CD14-positive monocyte (primary cell): ENCODE measurements at regions not wholly inside any gene's neighbourhood (a gene's known extent, or its start where the extent isn't known, plus 50 kb on each side); places are given as distances from the start of the nearest gene placed in this dataset.

Experiments used
- DNase-seq, 3 donors: peaks; one replicate each; pipeline ENCODE4 v3.0.0-alpha.2; 2011 to 2022
- H2AFZ ChIP-seq: 2 replicates; pipeline ENCODE4 v1.6.0; 2012; ENCODE audit warnings: mild to moderate bottlenecking, low read depth, low read length, inconsistent platforms; ENCODE audit not compliant: insufficient read depth, poor library complexity, severe bottlenecking
- H3K27ac ChIP-seq, 2 donors: 1 replicate in 1 of 2; 2 replicates in 1 of 2; pipeline ENCODE4 v1.5.1; 2012 to 2013; ENCODE audit warnings: low read length in 2 of 2, control low read depth in 1 of 2, inconsistent platforms in 1 of 2, low read depth in 1 of 2, mild to moderate bottlenecking in 1 of 2
- H3K27me3 ChIP-seq, 2 donors: one replicate each; pipeline versions ENCODE4 v1.6.0 to v1.6.1; 2011 to 2013; ENCODE audit warnings: low read length in 2 of 2; ENCODE audit not compliant: control insufficient read depth in 2 of 2, insufficient read depth in 2 of 2
- H3K36me3 ChIP-seq, 2 donors: replicated peaks in 1 of 2; 1 replicate in 1 of 2; 2 replicates in 1 of 2; pipeline versions ENCODE4 v1.5.1 to v1.6.1; 2012 to 2013; ENCODE audit warnings: low read length in 2 of 2, control low read depth in 1 of 2, inconsistent platforms in 1 of 2, mild to moderate bottlenecking in 1 of 2; ENCODE audit not compliant: insufficient read depth in 2 of 2, control insufficient read depth in 1 of 2
- H3K4me1 ChIP-seq, 2 donors: 1 replicate in 1 of 2; 2 replicates in 1 of 2; pipeline versions ENCODE4 v1.5.1 to v1.6.1; 2012 to 2013; ENCODE audit warnings: low read length in 2 of 2, control low read depth in 1 of 2, inconsistent platforms in 1 of 2, mild to moderate bottlenecking in 1 of 2, moderate library complexity in 1 of 2; ENCODE audit not compliant: insufficient read depth in 2 of 2, control insufficient read depth in 1 of 2
- H3K4me2 ChIP-seq: replicated peaks from 2 replicates; pipeline ENCODE3; 2012; ENCODE audit warnings: low read length, moderate library complexity, mild to moderate bottlenecking; ENCODE audit not compliant: poor library complexity, severe bottlenecking; ENCODE audit errors: extremely low read depth
- H3K4me3 ChIP-seq, 3 experiments: fragments of 200-600 bp in 1 of 3; sonication (generic) in 1 of 3; replicated peaks in 1 of 3; 1 replicate in 2 of 3; 2 replicates in 1 of 3; pipeline ENCODE4 v1.5.1; 2011 to 2013; ENCODE audit warnings: low read length in 3 of 3, mild to moderate bottlenecking in 3 of 3, control low read depth in 2 of 3, low read depth in 2 of 3, inconsistent platforms in 1 of 3, moderate library complexity in 1 of 3
- H3K79me2 ChIP-seq: 2 replicates; pipeline ENCODE4 v1.6.0; 2012; ENCODE audit warnings: mild to moderate bottlenecking, control low read depth, inconsistent platforms, low read length, moderate library complexity; ENCODE audit not compliant: insufficient read depth
- H3K9ac ChIP-seq: 2 replicates; pipeline ENCODE4 v1.6.0; 2017; ENCODE audit warnings: low read length, mild to moderate bottlenecking; ENCODE audit not compliant: insufficient read depth, poor library complexity, severe bottlenecking
- H3K9me3 ChIP-seq, 2 donors: replicated peaks in 1 of 2; 1 replicate in 1 of 2; 2 replicates in 1 of 2; pipeline versions ENCODE4 v1.5.1 to v1.6.1; 2012 to 2013; ENCODE audit warnings: low read length in 2 of 2, control low read depth in 1 of 2; ENCODE audit not compliant: control insufficient read depth in 1 of 2, insufficient read depth in 1 of 2
- H4K20me1 ChIP-seq: 2 replicates; pipeline ENCODE4 v1.6.0; 2012; ENCODE audit warnings: mild to moderate bottlenecking, low read length, control low read depth, moderate library complexity; ENCODE audit not compliant: insufficient read depth
- H3K27ac Mint-ChIP-seq, 7 donors: one replicate each; pipeline ENCODE4 v1.8.0; 2020; ENCODE audit warnings: mild to moderate bottlenecking in 7 of 7, mixed read lengths in 7 of 7, moderate library complexity in 6 of 7, inconsistent platforms in 2 of 7
- H3K27me3 Mint-ChIP-seq, 3 donors: one replicate each; pipeline ENCODE4 v1.8.0; 2021 to 2022; ENCODE audit warnings: low read depth in 3 of 3, mild to moderate bottlenecking in 3 of 3, mixed read lengths in 3 of 3, moderate library complexity in 3 of 3, inconsistent platforms in 1 of 3
- H3K36me3 Mint-ChIP-seq, 2 donors: one replicate each; pipeline ENCODE4 v1.8.0; 2020; ENCODE audit warnings: mixed read lengths in 2 of 2, inconsistent platforms in 1 of 2, mild to moderate bottlenecking in 1 of 2
- H3K4me1 Mint-ChIP-seq: one replicate; pipeline ENCODE4 v1.8.0; 2020; ENCODE audit warnings: mild to moderate bottlenecking, mixed read lengths
- H3K4me3 Mint-ChIP-seq, 2 donors: one replicate each; pipeline ENCODE4 v1.8.0; 2020; ENCODE audit warnings: mild to moderate bottlenecking in 2 of 2, mixed read lengths in 2 of 2, moderate library complexity in 1 of 2
- H3K9me3 Mint-ChIP-seq, 7 donors: one replicate each; pipeline ENCODE4 v1.8.0; 2020 to 2022; ENCODE audit warnings: mixed read lengths in 7 of 7, mild to moderate bottlenecking in 6 of 7, moderate library complexity in 6 of 7, inconsistent platforms in 2 of 7
- WGBS: methylation state at CpG from one replicate; pipeline ENCODE4 v1.1.5; 2013; ENCODE audit warnings: missing lambda C conversion rate; ENCODE audit not compliant: insufficient coverage; 5-methylcytosine and 5-hydroxymethylcytosine counted together
- intact Hi-C, 2 donors: fragments of 100-400 bp; cut with micrococcal nuclease; formaldehyde crosslinking; loops; one replicate each; pipeline versions ENCODE4 v1.15.0 to v1.15.1; 2023
- TF ChIP-seq, protein P1 (sequence below): fragments of 200-600 bp; IDR thresholded peaks from one replicate; pipeline ENCODE4 v1.8.0; 2022; ENCODE audit warnings: antibody characterized with exemption, mild to moderate bottlenecking

DNA sequence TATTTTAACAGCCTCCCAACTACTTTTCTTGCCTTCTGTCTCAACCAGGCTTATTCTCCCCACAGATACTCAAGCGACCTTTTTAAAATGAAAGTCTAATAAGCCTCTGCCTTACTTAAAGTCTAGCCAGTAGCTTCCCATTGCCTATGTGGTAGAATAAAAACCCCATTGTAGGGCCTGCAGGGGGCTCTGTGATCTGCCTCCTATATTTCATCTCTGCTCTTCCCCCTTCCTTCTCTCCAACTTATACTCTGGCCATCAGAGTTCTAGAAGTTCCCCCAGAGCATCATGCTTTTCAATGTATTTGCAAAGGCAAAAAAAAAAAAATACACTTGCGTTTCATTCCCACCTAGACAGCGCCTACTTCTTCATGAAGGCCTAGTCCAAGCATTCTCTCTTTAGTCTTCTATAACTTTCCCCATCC, 167.7 kb upstream of the ADO start:
- peak overlapping the region; percentile 70 for H3K4me2 ChIP-seq
- peak in 2 of 3 donors; percentile 17 to 32 for DNase-seq
- peaks cover 0 to 6% (median 0%) of the 10 kb centered on the region in 3 donors for H3K27me3 Mint-ChIP-seq
- H2AFZ ChIP-seq: peak overlapping the region; percentile 15
- H3K4me1 ChIP-seq: peaks cover 88 to 90% of the 10 kb centered on the region in 2 donors
- peaks cover 0 to 4% of the 10 kb centered on the region in 2 donors for H3K36me3 Mint-ChIP-seq
- no peak overlapping the region for H3K4me3 Mint-ChIP-seq
- peak overlapping the region; percentile 9 to 66 (median 38) for H3K4me3 ChIP-seq
- no peaks in the 10 kb centered on the region for H4K20me1 ChIP-seq
- H3K9me3 Mint-ChIP-seq: peaks cover 0 to 4% (median 0%) of the 10 kb centered on the region in 7 donors
- intact Hi-C loops: loop anchor here (5.0 to 10.0 kb wide), 2 partner anchors 45 to 92 kb away; no protein-coding TSS in a partner anchor
- H3K27me3 ChIP-seq: no peaks in the 10 kb centered on the region
- no peaks in the 10 kb centered on the region for H3K4me1 Mint-ChIP-seq
- no peaks in the 10 kb centered on the region for H3K36me3 ChIP-seq
- no peak overlapping the region for H3K27ac Mint-ChIP-seq
- no peaks in the 10 kb centered on the region for H3K79me2 ChIP-seq
- H3K27ac ChIP-seq: peak overlapping the region; percentile 95 to 99
- peak overlapping the region; percentile 77 for H3K9ac ChIP-seq
- 25% methylated on average over 2 of the region's 3 CpGs for WGBS
- TF ChIP-seq, protein P1, sequence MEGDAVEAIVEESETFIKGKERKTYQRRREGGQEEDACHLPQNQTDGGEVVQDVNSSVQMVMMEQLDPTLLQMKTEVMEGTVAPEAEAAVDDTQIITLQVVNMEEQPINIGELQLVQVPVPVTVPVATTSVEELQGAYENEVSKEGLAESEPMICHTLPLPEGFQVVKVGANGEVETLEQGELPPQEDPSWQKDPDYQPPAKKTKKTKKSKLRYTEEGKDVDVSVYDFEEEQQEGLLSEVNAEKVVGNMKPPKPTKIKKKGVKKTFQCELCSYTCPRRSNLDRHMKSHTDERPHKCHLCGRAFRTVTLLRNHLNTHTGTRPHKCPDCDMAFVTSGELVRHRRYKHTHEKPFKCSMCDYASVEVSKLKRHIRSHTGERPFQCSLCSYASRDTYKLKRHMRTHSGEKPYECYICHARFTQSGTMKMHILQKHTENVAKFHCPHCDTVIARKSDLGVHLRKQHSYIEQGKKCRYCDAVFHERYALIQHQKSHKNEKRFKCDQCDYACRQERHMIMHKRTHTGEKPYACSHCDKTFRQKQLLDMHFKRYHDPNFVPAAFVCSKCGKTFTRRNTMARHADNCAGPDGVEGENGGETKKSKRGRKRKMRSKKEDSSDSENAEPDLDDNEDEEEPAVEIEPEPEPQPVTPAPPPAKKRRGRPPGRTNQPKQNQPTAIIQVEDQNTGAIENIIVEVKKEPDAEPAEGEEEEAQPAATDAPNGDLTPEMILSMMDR: peak; percentile 10
- no peaks in the 10 kb centered on the region for H3K9me3 ChIP-seq

DNA sequence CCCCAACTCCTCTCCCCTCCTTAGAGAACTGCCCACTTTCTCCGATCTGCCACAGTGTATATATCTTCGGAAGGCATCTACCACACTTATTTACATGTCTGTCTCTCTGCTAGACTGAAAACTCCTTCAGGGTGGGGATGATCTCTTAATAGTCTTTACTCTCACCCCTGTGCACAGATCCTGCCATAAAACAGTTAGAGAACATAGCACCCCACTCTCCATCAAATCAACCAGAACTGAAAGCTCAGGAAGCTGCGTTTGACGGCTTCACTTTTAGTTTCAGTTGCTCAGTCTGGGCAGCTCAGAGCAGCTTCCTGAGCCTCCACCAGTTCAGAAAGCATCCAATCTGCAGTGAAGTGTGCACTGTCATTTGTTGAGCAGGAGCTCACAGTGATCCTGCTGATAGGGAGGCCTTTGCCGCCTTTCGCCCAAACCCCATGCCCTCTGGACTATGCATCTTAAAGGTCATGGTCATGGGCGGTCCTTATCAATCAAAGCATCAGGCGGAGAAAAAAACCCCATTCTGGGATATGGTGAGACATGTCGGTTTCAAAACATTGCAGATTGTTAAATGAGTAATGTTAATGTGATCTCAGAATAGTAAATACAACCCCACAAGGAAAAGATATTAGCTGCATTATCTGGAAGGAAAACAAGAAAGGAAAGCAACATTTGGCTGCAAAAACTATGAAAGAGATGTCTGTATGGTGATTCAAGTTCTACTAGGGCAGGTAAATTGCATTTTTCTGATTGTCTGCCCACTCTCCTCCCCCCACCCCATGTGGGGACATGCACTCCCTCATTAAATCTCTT, 167.1 kb upstream of the ADO start:
- no peaks in the 10 kb centered on the region for H3K79me2 ChIP-seq
- WGBS: 40% methylated on average over 1 of the region's 9 CpGs
- peak overlapping the region; percentile 15 for H2AFZ ChIP-seq
- H3K27me3 ChIP-seq: no peaks in the 10 kb centered on the region
- no peaks in the 10 kb centered on the region for H3K36me3 ChIP-seq
- peak overlapping the region; percentile 95 to 99 for H3K27ac ChIP-seq
- H3K36me3 Mint-ChIP-seq: peaks cover 0 to 4% of the 10 kb centered on the region in 2 donors
- peaks cover 0 to 4% (median 0%) of the 10 kb centered on the region in 7 donors for H3K9me3 Mint-ChIP-seq
- peak; percentile 82 to 84 (median 82) for DNase-seq
- peak overlapping the region; percentile 77 for H3K9ac ChIP-seq
- TF ChIP-seq, protein P1: no peak
- no peaks in the 10 kb centered on the region for H4K20me1 ChIP-seq
- peak overlapping the region; percentile 9 to 66 (median 38) for H3K4me3 ChIP-seq
- intact Hi-C loops: loop anchor here (5.0 to 10.0 kb wide), 2 partner anchors 45 to 93 kb away; no protein-coding TSS in a partner anchor
- no peaks in the 10 kb centered on the region for H3K9me3 ChIP-seq
- H3K4me1 ChIP-seq: peaks cover 81 to 84% of the 10 kb centered on the region in 2 donors
- H3K27me3 Mint-ChIP-seq: peaks cover 0 to 6% (median 0%) of the 10 kb centered on the region in 3 donors
- H3K27ac Mint-ChIP-seq: no peak overlapping the region
- H3K4me2 ChIP-seq: peak overlapping the region; percentile 70
- H3K4me1 Mint-ChIP-seq: no peaks in the 10 kb centered on the region
- H3K4me3 Mint-ChIP-seq: no peak overlapping the region
